ENCODE measurements at regions not wholly inside any gene's neighbourhood (a gene's known extent, or its start where the extent isn't known, plus 50 kb on each side); places are given as distances from the start of the nearest gene placed in this dataset.

- intact Hi-C loops (cut with micrococcal nuclease; ENCODE audit: unreplicated experiment) (no loop called here), in situ Hi-C loops (cut with HindIII; ENCODE audit: low pct_unique_long_range_greater_than_20kb, low sequenced_read_pairs) (no loop called here)
- Histone ChIP-seq H3K27ac (ENCODE audit: low read length) (no peak overlapping the region), H3K27me3 (ENCODE audit: control insufficient read depth, insufficient read depth, low read length) (no peaks in the 10 kb centered on the region), H3K36me3 (ENCODE audit: control insufficient read depth, insufficient read depth, low read length) (no peaks in the 10 kb centered on the region), H3K4me1 (ENCODE audit: control insufficient read depth, insufficient read depth, low read length) (no peaks in the 10 kb centered on the region), H3K9me3 (ENCODE audit: control insufficient read depth, insufficient read depth, low read depth, low read length) (no peaks in the 10 kb centered on the region), H3K4me3 (ENCODE audit: low read depth in 2 of 2, low read length in 2 of 2) (no peak overlapping the region)
- CTCF ChIA-PET = no interaction called here
- POLR2A ChIA-PET = no interaction called here
- BruUV-seq (replicated peaks) = no TSS peak
- DNase-seq (ENCODE audit: low read depth, low spot score) (no peak), ATAC-seq (no peak)
- TF ChIP-seq CTCF (IDR thresholded peaks at IDR 0.05) = peak; percentile 32; the same call in 1 of the 2 replicates
- TF ChIP-seq SIN3A (IDR thresholded peaks at IDR 0.05; ENCODE audit: borderline replicate concordance, insufficient read depth, low read depth, low read length) = no peak
- TF ChIP-seq REST (IDR thresholded peaks at IDR 0.05; ENCODE audit: insufficient read depth in 1 of 2, low read depth in 2 of 2, low read length in 1 of 2) = no peak
- TF ChIP-seq POLR2AphosphoS5 (IDR thresholded peaks at IDR 0.05; ENCODE audit: low read depth, low read length) = no peak
Observed at GRCh38 chr16:73217654-73218053, 169.7 kb upstream of the ZFHX3 start.

GRCh38 chr16:73216932-73217331 is 169.0 kb upstream of the ZFHX3 start:
- Histone ChIP-seq H3K4me1 (ENCODE audit: control insufficient read depth, insufficient read depth, low read length) (no peaks in the 10 kb centered on the region), H3K27me3 (ENCODE audit: control insufficient read depth, insufficient read depth, low read length) (no peaks in the 10 kb centered on the region), H3K27ac (ENCODE audit: low read length) (no peak overlapping the region), H3K9me3 (ENCODE audit: control insufficient read depth, insufficient read depth, low read depth, low read length) (no peaks in the 10 kb centered on the region), H3K4me3 (ENCODE audit: low read depth in 2 of 2, low read length in 2 of 2) (no peak overlapping the region), H3K36me3 (ENCODE audit: control insufficient read depth, insufficient read depth, low read length) (no peaks in the 10 kb centered on the region)
- DNase-seq (ENCODE audit: low read depth, low spot score) = no peak
- BruUV-seq (replicated peaks) = no TSS peak
- POLR2A ChIA-PET = no interaction called here
- TF ChIP-seq TCF7L2 (IDR thresholded peaks at IDR 0.05; ENCODE audit: low read depth, low read length) (no peak), SIN3A (IDR thresholded peaks at IDR 0.05; ENCODE audit: borderline replicate concordance, insufficient read depth, low read depth, low read length) (no peak), REST (IDR thresholded peaks at IDR 0.05; ENCODE audit: insufficient read depth in 1 of 2, low read depth in 2 of 2, low read length in 1 of 2) (no peak), POLR2AphosphoS5 (IDR thresholded peaks at IDR 0.05; ENCODE audit: low read depth, low read length) (no peak), CTCF (IDR thresholded peaks at IDR 0.05) (no peak)
- ATAC-seq = no peak
- intact Hi-C loops (cut with micrococcal nuclease; ENCODE audit: unreplicated experiment) (no loop called here), in situ Hi-C loops (cut with HindIII; ENCODE audit: low pct_unique_long_range_greater_than_20kb, low sequenced_read_pairs) (no loop called here)
- CTCF ChIA-PET = no interaction called here

All from Panc1 (cell line).